Skeletal muscle satellite cell (primary cell): ENCODE measurements at regions not wholly inside any gene's neighbourhood (a gene's known extent, or its start where the extent isn't known, plus 50 kb on each side); places are given as distances from the start of the nearest gene placed in this dataset.
"Not testable (repeated sequence)": the region's sequence is repeated elsewhere in the genome, so short reads cannot be mapped to it uniquely, and the experiment has no call there.

ENCODE experiments used
- H3K27me3 ChIP-seq: 2 replicates; pipeline ENCODE4 v1.7.0; 2013; ENCODE audit warnings: low read length; ENCODE audit not compliant: control insufficient read depth, insufficient read depth
- H3K36me3 ChIP-seq: 2 replicates; pipeline ENCODE4 v1.7.0; 2013; ENCODE audit warnings: mild to moderate bottlenecking, control low read depth, low read length; ENCODE audit not compliant: insufficient read depth
- H3K4me1 ChIP-seq: 2 replicates; pipeline ENCODE4 v1.7.0; 2013; ENCODE audit warnings: low read length; ENCODE audit not compliant: control insufficient read depth, insufficient read depth
- H3K4me2 ChIP-seq: 2 replicates; pipeline ENCODE4 v1.7.0; 2013; ENCODE audit warnings: mild to moderate bottlenecking, low read length
- H3K4me3 ChIP-seq: 2 replicates; pipeline ENCODE4 v1.7.0; 2013; ENCODE audit warnings: low read length
- H3K9ac ChIP-seq: 2 replicates; pipeline ENCODE4 v1.7.0; 2013; ENCODE audit warnings: mild to moderate bottlenecking, low read depth, low read length, moderate library complexity
- H3K9me3 ChIP-seq: replicated peaks from 2 replicates; pipeline ENCODE4 v1.7.0; 2013; ENCODE audit warnings: mild to moderate bottlenecking, control low read depth, low read length

- Histone ChIP-seq H3K9me3 (no peaks in the 10 kb centered on the region), H3K4me3 (no peak overlapping the region), H3K27me3 (no peaks in the 10 kb centered on the region), H3K36me3 (no peaks in the 10 kb centered on the region), H3K4me1 (no peaks in the 10 kb centered on the region), H3K9ac (no peak overlapping the region), H3K4me2 (no peak overlapping the region)
Observed at GRCh38 chr10:20391629-20392028, 505.5 kb downstream of the NEBL start.

- no peak overlapping the region for H3K9ac ChIP-seq
- H3K4me2 ChIP-seq = no peak overlapping the region
- no peaks in the 10 kb centered on the region for H3K9me3 ChIP-seq
- no peaks in the 10 kb centered on the region for H3K4me1 ChIP-seq
- H3K36me3 ChIP-seq = no peaks in the 10 kb centered on the region
- H3K4me3 ChIP-seq = no peak overlapping the region
- no peaks in the 10 kb centered on the region for H3K27me3 ChIP-seq
Observed at GRCh38 chr10:20381761-20382160, 515.4 kb downstream of the NEBL start.

GRCh38 chr10:20380401-20380800 is 516.7 kb downstream of the NEBL start:
- no peak overlapping the region for H3K9ac ChIP-seq
- no peaks in the 10 kb centered on the region for H3K27me3 ChIP-seq
- H3K36me3 ChIP-seq = no peaks in the 10 kb centered on the region
- no peak overlapping the region for H3K4me3 ChIP-seq
- no peaks in the 10 kb centered on the region for H3K4me1 ChIP-seq
- no peak overlapping the region for H3K4me2 ChIP-seq
- H3K9me3 ChIP-seq = no peaks in the 10 kb centered on the region

GRCh38 chr10:20372748-20373147 is 524.4 kb downstream of the NEBL start:
- no peaks in the 10 kb centered on the region for H3K4me1 ChIP-seq
- no peak overlapping the region for H3K4me2 ChIP-seq
- no peaks in the 10 kb centered on the region for H3K9me3 ChIP-seq
- no peaks in the 10 kb centered on the region for H3K27me3 ChIP-seq
- H3K9ac ChIP-seq = no peak overlapping the region
- H3K4me3 ChIP-seq = no peak overlapping the region
- no peaks in the 10 kb centered on the region for H3K36me3 ChIP-seq

GRCh38 chr10:20370977-20371533 is 526.1 kb downstream of the NEBL start:
- H3K36me3 ChIP-seq, H3K4me3 ChIP-seq, H3K27me3 ChIP-seq, H3K9me3 ChIP-seq, H3K4me2 ChIP-seq, H3K9ac ChIP-seq, H3K4me1 ChIP-seq: not testable (repeated sequence)

- Histone ChIP-seq H3K4me1 (no peaks in the 10 kb centered on the region), H3K4me2 (no peak overlapping the region), H3K4me3 (no peak overlapping the region), H3K9ac (no peak overlapping the region), H3K36me3 (no peaks in the 10 kb centered on the region), H3K9me3 (no peaks in the 10 kb centered on the region), H3K27me3 (no peaks in the 10 kb centered on the region)
Observed at GRCh38 chr10:20369863-20370736, 527.0 kb downstream of the NEBL start.

GRCh38 chr10:20363684-20364083 is 533.4 kb downstream of the NEBL start:
- no peak overlapping the region for H3K4me2 ChIP-seq
- H3K4me3 ChIP-seq = no peak overlapping the region
- H3K36me3 ChIP-seq = no peaks in the 10 kb centered on the region
- H3K4me1 ChIP-seq = no peaks in the 10 kb centered on the region
- H3K27me3 ChIP-seq = no peaks in the 10 kb centered on the region
- H3K9ac ChIP-seq = no peak overlapping the region
- no peaks in the 10 kb centered on the region for H3K9me3 ChIP-seq

- no peak overlapping the region for H3K4me2 ChIP-seq
- no peaks in the 10 kb centered on the region for H3K36me3 ChIP-seq
- H3K9me3 ChIP-seq = no peaks in the 10 kb centered on the region
- H3K9ac ChIP-seq = no peak overlapping the region
- H3K27me3 ChIP-seq = no peaks in the 10 kb centered on the region
- no peak overlapping the region for H3K4me3 ChIP-seq
- H3K4me1 ChIP-seq = no peaks in the 10 kb centered on the region
Observed at GRCh38 chr10:20355915-20356314, 539.7 kb downstream of the PLXDC2 start.

- no peaks in the 10 kb centered on the region for H3K9me3 ChIP-seq
- H3K4me1 ChIP-seq = no peaks in the 10 kb centered on the region
- no peak overlapping the region for H3K4me2 ChIP-seq
- H3K9ac ChIP-seq = no peak overlapping the region
- H3K27me3 ChIP-seq = no peaks in the 10 kb centered on the region
- H3K4me3 ChIP-seq = no peak overlapping the region
- no peaks in the 10 kb centered on the region for H3K36me3 ChIP-seq
Observed at GRCh38 chr10:20355011-20355410, 538.8 kb downstream of the PLXDC2 start.

- Histone ChIP-seq H3K36me3 (no peaks in the 10 kb centered on the region), H3K4me1 (no peaks in the 10 kb centered on the region), H3K4me3 (no peak overlapping the region), H3K9ac (no peak overlapping the region), H3K9me3 (no peaks in the 10 kb centered on the region), H3K4me2 (no peak overlapping the region), H3K27me3 (no peaks in the 10 kb centered on the region)
Observed at GRCh38 chr10:20354166-20354565, 537.9 kb downstream of the PLXDC2 start.

GRCh38 chr10:20350509-20350908 is 534.3 kb downstream of the PLXDC2 start:
- Histone ChIP-seq H3K9me3 (no peaks in the 10 kb centered on the region), H3K4me1 (no peaks in the 10 kb centered on the region), H3K9ac (no peak overlapping the region), H3K4me3 (no peak overlapping the region), H3K36me3 (no peaks in the 10 kb centered on the region), H3K4me2 (no peak overlapping the region), H3K27me3 (no peaks in the 10 kb centered on the region)

- no peak overlapping the region for H3K4me3 ChIP-seq
- H3K4me1 ChIP-seq = no peaks in the 10 kb centered on the region
- H3K36me3 ChIP-seq = no peaks in the 10 kb centered on the region
- no peak overlapping the region for H3K4me2 ChIP-seq
- no peak overlapping the region for H3K9ac ChIP-seq
- no peaks in the 10 kb centered on the region for H3K27me3 ChIP-seq
- no peaks in the 10 kb centered on the region for H3K9me3 ChIP-seq
Observed at GRCh38 chr10:20343036-20343435, 526.8 kb downstream of the PLXDC2 start.
